Sigmoid colon (tissue), 6 donors: ENCODE measurements at regions not wholly inside any gene's neighbourhood (a gene's known extent, or its start where the extent isn't known, plus 50 kb on each side); places are given as distances from the start of the nearest gene placed in this dataset.

Experiments used
- DNase-seq: peaks from one replicate; pipeline ENCODE4 v3.0.0-alpha.2; 2019
- H3K27ac ChIP-seq, 4 donors: fragments of 200-600 bp; sonication (generic); one replicate each; pipeline ENCODE4 v1.5.1; 2016 to 2019; ENCODE audit warnings: mild to moderate bottlenecking in 1 of 4
- H3K27me3 ChIP-seq, 3 donors: fragments of 200-600 bp; sonication (generic); one replicate each; pipeline ENCODE4 v1.5.1; 2019; ENCODE audit warnings: mild to moderate bottlenecking in 1 of 3
- H3K36me3 ChIP-seq, 4 donors: fragments of 200-600 bp; sonication (generic); one replicate each; pipeline ENCODE4 v1.5.1; 2016 to 2019
- H3K4me1 ChIP-seq, 4 donors: fragments of 200-600 bp; sonication (generic); one replicate each; pipeline ENCODE4 v1.5.1; 2017 to 2019
- H3K4me3 ChIP-seq, 4 donors: fragments of 200-600 bp; sonication (generic); one replicate each; pipeline ENCODE4 v1.5.1; 2017 to 2019; ENCODE audit warnings: mild to moderate bottlenecking in 2 of 4, moderate library complexity in 1 of 4
- H3K9me3 ChIP-seq, 4 donors: fragments of 200-600 bp in 3 of 4; sonication (generic) in 3 of 4; one replicate each; pipeline versions ENCODE4 v1.5.1 to v1.6.1; 2013 to 2019
- CTCF ChIP-seq, 4 experiments: fragments of 450-650 bp in 3 of 4; fragments of 200-600 bp in 1 of 4; IDR thresholded peaks; one replicate each; pipeline ENCODE4 v1.5.1; 2016 to 2019; ENCODE audit warnings: antibody characterized with exemption in 4 of 4, mild to moderate bottlenecking in 3 of 4, moderate library complexity in 2 of 4
- EP300 ChIP-seq, 4 donors: sonication (generic); formaldehyde crosslinking; IDR thresholded peaks; one replicate each; pipeline ENCODE4 v1.6.1; 2017; ENCODE audit warnings: antibody characterized with exemption in 4 of 4
- POLR2A ChIP-seq, 2 donors: fragments of 450-650 bp; IDR thresholded peaks; one replicate each; pipeline ENCODE4 v1.6.1; 2016; ENCODE audit warnings: antibody characterized with exemption in 2 of 2, mild to moderate bottlenecking in 2 of 2, moderate library complexity in 2 of 2
- POLR2AphosphoS5 ChIP-seq, 4 donors: sonication (generic); formaldehyde crosslinking; IDR thresholded peaks; one replicate each; pipeline ENCODE4 v1.6.1; 2017; ENCODE audit warnings: antibody characterized with exemption in 4 of 4
- WGBS, 2 donors: extraction: QIAGEN DNeasy Blood & Tissue Kit; methylation state at CpG; one replicate each; pipeline ENCODE4 v1.1.7; 2013; 5-methylcytosine and 5-hydroxymethylcytosine counted together
- intact Hi-C: fragments of 100-400 bp; cut with DNase I; formaldehyde crosslinking; loops from one replicate; pipeline ENCODE4 v1.15.1; 2023
- donor health status: healthy with polysubstance abuse.
- donor health status: healthy.

GRCh38 chr2:234331966-234332365 lies 164.9 kb downstream of the ARL4C start:
- Histone ChIP-seq H3K36me3 (no peaks in the 10 kb centered on the region), H3K27ac (no peak overlapping the region), H3K4me3 (no peak overlapping the region), H3K27me3 (no peaks in the 10 kb centered on the region), H3K4me1 (peaks cover 0 to 28% (median 9%) of the 10 kb centered on the region in 4 donors), H3K9me3 (no peaks in the 10 kb centered on the region)
- DNase-seq: no peak
- WGBS, 2 donors: 83 to 88% methylated on average over 7 of the region's 7 CpGs
- TF ChIP-seq EP300 (IDR thresholded peaks at IDR 0.05): no peak
- TF ChIP-seq CTCF (IDR thresholded peaks at IDR 0.05): no peak
- intact Hi-C loops: no loop called here

- no peak for TF ChIP-seq EP300 (IDR thresholded peaks at IDR 0.05)
- no peak for TF ChIP-seq POLR2A (IDR thresholded peaks at IDR 0.05)
- TF ChIP-seq POLR2AphosphoS5 (IDR thresholded peaks at IDR 0.05): no peak
- TF ChIP-seq CTCF (IDR thresholded peaks at IDR 0.05): no peak
- Histone ChIP-seq H3K4me1 (peaks cover 0 to 24% (median 9%) of the 10 kb centered on the region in 4 donors), H3K4me3 (no peak overlapping the region), H3K27me3 (no peaks in the 10 kb centered on the region), H3K27ac (no peak overlapping the region), H3K36me3 (no peaks in the 10 kb centered on the region), H3K9me3 (no peaks in the 10 kb centered on the region)
- intact Hi-C loops: no loop called here
- DNase-seq: no peak
- WGBS, 2 donors: 82 to 83% methylated on average over 5 of the region's 5 CpGs
Measured at GRCh38 chr2:234331566-234331965, 165.3 kb downstream of the ARL4C start.

GRCh38 chr2:234330902-234331301 lies 166.0 kb downstream of the ARL4C start:
- DNase-seq: no peak
- WGBS, 2 donors: 54 to 75% methylated on average over 5 of the region's 5 CpGs
- intact Hi-C loops: no loop called here
- Histone ChIP-seq H3K4me1 (peaks cover 0 to 18% (median 4%) of the 10 kb centered on the region in 4 donors), H3K36me3 (no peaks in the 10 kb centered on the region), H3K27ac (no peak overlapping the region), H3K4me3 (no peak overlapping the region), H3K27me3 (no peaks in the 10 kb centered on the region), H3K9me3 (no peaks in the 10 kb centered on the region)
- TF ChIP-seq POLR2AphosphoS5 (IDR thresholded peaks at IDR 0.05) (no peak), CTCF (IDR thresholded peaks at IDR 0.05) (no peak), EP300 (IDR thresholded peaks at IDR 0.05) (no peak), POLR2A (IDR thresholded peaks at IDR 0.05) (no peak)

GRCh38 chr2:234329202-234329960 lies 167.5 kb downstream of the ARL4C start:
- DNase-seq: no peak
- Histone ChIP-seq H3K4me3 (no peak overlapping the region), H3K27me3 (no peaks in the 10 kb centered on the region), H3K27ac (no peak overlapping the region), H3K9me3 (no peaks in the 10 kb centered on the region), H3K36me3 (no peaks in the 10 kb centered on the region), H3K4me1 (peaks cover 0 to 3% (median 0%) of the 10 kb centered on the region in 4 donors)
- WGBS, 2 donors: 93 to 95% methylated on average over 12 of the region's 12 CpGs
- TF ChIP-seq EP300 (IDR thresholded peaks at IDR 0.05) (no peak), POLR2A (IDR thresholded peaks at IDR 0.05) (no peak), CTCF (IDR thresholded peaks at IDR 0.05) (no peak), POLR2AphosphoS5 (IDR thresholded peaks at IDR 0.05) (no peak)
- intact Hi-C loops: no loop called here
